GM12864 (cell line): ENCODE measurements at regions not wholly inside any gene's neighbourhood (a gene's known extent, or its start where the extent isn't known, plus 50 kb on each side); places are given as distances from the start of the nearest gene placed in this dataset.

Experiments
- DNase-seq: peaks from one replicate; pipeline ENCODE4 v3.0.0-alpha.2; 2011; ENCODE audit warnings: low read depth
- H3K4me3 ChIP-seq: 2 replicates; pipeline ENCODE4 v1.5.1; 2011; ENCODE audit warnings: mild to moderate bottlenecking, low read depth, low read length, control low read depth
- CTCF ChIP-seq: IDR thresholded peaks from 2 replicates; pipeline ENCODE4 v1.5.1; 2011; ENCODE audit warnings: low read depth, mild to moderate bottlenecking, moderate library complexity, low read length, control low read depth, inconsistent platforms; ENCODE audit errors: missing control alignments

DNA sequence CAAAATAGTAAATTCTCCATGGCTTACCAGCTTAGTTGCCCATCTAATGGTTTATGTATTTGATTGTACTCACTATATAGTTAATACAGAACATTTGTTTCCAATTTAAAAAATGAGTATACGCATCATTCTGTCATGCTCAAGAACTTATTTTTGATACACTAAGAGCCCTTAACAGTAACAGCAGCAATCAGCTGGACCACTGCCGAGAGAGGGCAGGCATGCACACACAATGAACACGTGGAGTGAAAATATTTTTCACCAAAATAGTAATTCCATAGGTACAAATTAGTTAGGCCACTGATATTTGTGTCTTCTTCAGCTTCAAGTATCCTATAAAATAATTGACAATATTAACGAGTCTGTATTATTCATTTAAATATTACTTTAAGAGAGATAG, 109.9 kb downstream of the KLF12 start:
- DNase-seq, result no peak
- no peak overlapping the region for H3K4me3 ChIP-seq
- TF ChIP-seq CTCF, result no peak

DNA sequence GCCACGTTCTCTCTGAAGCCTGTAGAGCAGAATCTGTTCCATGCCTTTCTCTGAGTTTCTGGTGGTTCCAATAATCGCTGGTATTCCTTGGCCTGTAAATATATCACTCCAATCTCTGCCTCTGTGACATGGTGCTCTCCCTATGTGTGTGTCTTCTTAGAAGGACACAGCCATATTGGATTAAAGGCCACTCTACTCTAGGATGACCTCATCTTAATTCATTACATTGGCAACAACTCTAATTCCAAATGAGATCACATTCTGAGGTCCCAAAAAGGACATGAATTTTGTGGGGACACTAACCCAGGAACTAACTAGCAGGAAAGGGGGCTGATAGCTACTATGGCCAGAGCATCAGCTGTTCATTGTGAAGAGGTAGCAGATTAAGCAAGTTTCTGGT, 110.7 kb downstream of the KLF12 start:
- H3K4me3 ChIP-seq, result no peak overlapping the region
- no peak for DNase-seq
- no peak for TF ChIP-seq CTCF

GRCh38 chr13:74021505-74021904, 112.7 kb downstream of the KLF12 start:
- H3K4me3 ChIP-seq, result no peak overlapping the region
- no peak for TF ChIP-seq CTCF
- DNase-seq, result no peak

GRCh38 chr13:74018062-74018431, 116.2 kb downstream of the KLF12 start:
- no peak for TF ChIP-seq CTCF
- no peak for DNase-seq
- no peak overlapping the region for H3K4me3 ChIP-seq

GRCh38 chr13:74017301-74018061, 116.7 kb downstream of the KLF12 start:
- H3K4me3 ChIP-seq, result no peak overlapping the region
- DNase-seq, result no peak
- TF ChIP-seq CTCF, result no peak

- TF ChIP-seq CTCF, result peak; percentile 19
- DNase-seq, result no peak
- no peak overlapping the region for H3K4me3 ChIP-seq
These were observed 119.1 kb downstream of the KLF12 start for GRCh38 chr13:74015137-74015536.

DNA sequence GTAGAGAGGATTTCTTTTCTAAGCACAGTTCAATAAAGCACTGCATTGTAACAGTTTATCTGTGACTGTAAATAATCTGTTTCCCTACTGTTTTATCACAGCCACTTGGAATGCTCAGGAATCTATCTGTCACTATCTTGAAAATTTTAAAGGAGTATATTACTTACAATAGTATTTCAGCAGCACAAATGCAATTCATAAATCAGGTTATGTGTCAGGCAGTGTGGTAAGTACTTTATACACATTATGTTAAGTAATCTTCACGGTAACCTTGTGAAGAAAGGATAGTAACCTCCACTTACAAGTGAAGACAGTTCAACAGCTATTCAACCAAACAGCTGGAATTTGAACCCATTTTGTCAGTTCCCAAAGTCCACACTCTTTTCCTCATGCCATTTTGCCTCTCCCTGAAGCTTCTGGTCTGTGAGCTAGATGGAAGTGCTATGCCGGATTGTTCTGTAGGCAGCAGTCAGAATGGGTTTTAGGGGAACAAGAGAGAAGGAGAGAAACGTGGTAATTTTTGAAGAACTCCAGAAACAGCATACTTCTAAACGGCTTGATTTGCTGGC, 125.0 kb downstream of the KLF12 start:
- no peak for TF ChIP-seq CTCF
- DNase-seq, result no peak
- no peak overlapping the region for H3K4me3 ChIP-seq
